ENCODE measurements at regions not wholly inside any gene's neighbourhood (a gene's known extent, or its start where the extent isn't known, plus 50 kb on each side); places are given as distances from the start of the nearest gene placed in this dataset.

- no peak for TF ChIP-seq CTCF (IDR thresholded peaks at IDR 0.05; ENCODE audit: low read depth, low read length)
- no peak for TF ChIP-seq EZH2phosphoT487 (IDR thresholded peaks at IDR 0.05; ENCODE audit: low read depth)
Measured at GRCh38 chr5:44574678-44575077, 185.5 kb upstream of the FGF10 start.
